ENCODE measurements at regions not wholly inside any gene's neighbourhood (a gene's known extent, or its start where the extent isn't known, plus 50 kb on each side); places are given as distances from the start of the nearest gene placed in this dataset.
A peak's percentile ranks its signal among the peaks of the same experiment; 100 is the strongest.

DNA sequence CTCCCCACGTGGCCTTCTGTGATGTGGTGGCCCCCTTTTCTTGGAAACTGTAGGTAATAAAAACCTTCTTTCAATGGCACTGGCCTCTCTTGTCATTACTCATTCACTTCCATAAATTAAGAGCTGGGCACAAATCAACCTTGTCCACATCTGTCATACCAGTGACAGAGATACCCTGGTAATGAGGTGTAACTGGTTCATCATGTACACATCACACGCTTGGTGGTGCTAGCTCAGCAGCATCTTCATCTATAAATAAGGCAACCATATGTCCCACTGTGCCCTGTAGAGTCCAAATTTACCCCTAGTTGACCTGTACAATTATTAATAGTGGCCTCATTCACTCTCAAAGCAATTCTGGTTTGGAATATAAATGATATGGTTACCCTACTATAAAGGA lies 245.6 kb downstream of the HIVEP2 start:
- no peaks in the 10 kb centered on the region for H3K9me3 Mint-ChIP-seq (ENCODE audit: unreplicated experiment)
- H3K27ac Mint-ChIP-seq (ENCODE audit: unreplicated experiment): no peak overlapping the region

DNA sequence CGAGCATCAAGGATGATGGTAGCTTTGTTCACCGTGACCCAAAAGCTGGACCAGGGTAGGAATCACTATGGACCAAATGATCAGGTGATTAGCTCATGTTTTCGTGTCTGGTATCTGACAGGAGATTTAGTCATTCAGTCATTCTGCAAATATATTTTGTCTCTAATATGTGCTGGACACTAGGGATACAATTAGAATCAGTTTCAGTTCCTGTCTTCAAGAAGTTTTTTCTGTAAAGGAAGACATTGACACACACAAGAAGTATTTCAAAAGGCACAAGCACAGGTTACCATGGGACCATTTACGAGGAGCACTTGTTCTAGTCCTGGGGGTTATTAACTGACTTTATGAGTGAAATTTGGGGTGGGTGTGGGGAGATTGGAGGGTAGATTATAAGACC lies 244.9 kb downstream of the HIVEP2 start:
- no peak overlapping the region for H3K27ac Mint-ChIP-seq (ENCODE audit: unreplicated experiment)

More for the DNA sequence above, 245.6 kb downstream of the HIVEP2 start:
- H3K4me1 Mint-ChIP-seq (ENCODE audit: unreplicated experiment): peaks cover 48% of the 10 kb centered on the region
- no peak for DNase-seq (ENCODE audit: low spot score)
- TF ChIP-seq CTCF (IDR thresholded peaks at IDR 0.05; ENCODE audit: unreplicated experiment): no peak
- H3K4me3 Mint-ChIP-seq (ENCODE audit: unreplicated experiment): peak overlapping the region; percentile 0
- no peaks in the 10 kb centered on the region for H3K36me3 Mint-ChIP-seq (ENCODE audit: low read depth, unreplicated experiment)
- peaks cover 4% of the 10 kb centered on the region for H3K27me3 Mint-ChIP-seq (ENCODE audit: unreplicated experiment)

DNA sequence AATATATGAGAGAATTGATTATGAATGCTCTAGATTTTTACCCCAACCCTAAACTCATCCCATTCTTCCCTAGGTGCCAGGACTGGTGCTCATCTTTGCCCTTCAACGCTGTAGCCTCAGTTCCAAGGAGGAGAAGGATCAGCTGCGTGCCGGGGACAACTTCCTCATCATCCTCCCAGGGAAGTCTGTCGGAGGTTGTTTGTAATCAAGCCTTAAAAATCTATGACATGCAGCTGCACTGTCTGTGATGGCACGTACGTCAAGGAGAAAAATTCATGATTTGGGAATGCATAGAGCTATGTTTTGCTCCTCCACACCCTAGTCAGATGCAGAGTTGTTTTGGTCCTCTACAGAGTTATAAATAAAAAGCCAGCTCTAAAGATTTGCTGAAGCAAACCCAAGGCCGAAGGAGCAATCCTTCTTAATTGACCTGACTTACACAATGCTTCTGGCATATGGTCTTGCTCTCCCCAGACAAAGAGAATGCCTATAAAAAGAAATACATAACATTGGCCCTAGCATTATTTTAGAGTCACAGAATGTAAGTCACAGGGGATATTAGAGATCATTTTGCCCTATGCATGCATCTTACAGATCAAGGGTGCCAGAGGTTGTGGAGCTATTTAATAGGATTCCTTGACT lies 244.2 kb downstream of the HIVEP2 start:
- H3K36me3 Mint-ChIP-seq (ENCODE audit: low read depth, unreplicated experiment): no peaks in the 10 kb centered on the region
- no peaks in the 10 kb centered on the region for H3K9me3 Mint-ChIP-seq (ENCODE audit: unreplicated experiment)
- no peak overlapping the region for H3K27ac Mint-ChIP-seq (ENCODE audit: unreplicated experiment)
- peaks cover 45% of the 10 kb centered on the region for H3K4me1 Mint-ChIP-seq (ENCODE audit: unreplicated experiment)
- H3K27me3 Mint-ChIP-seq (ENCODE audit: unreplicated experiment): peaks cover 4% of the 10 kb centered on the region
- no peak for TF ChIP-seq CTCF (IDR thresholded peaks at IDR 0.05; ENCODE audit: unreplicated experiment)
- no peak for DNase-seq (ENCODE audit: low spot score)
- H3K4me3 Mint-ChIP-seq (ENCODE audit: unreplicated experiment): no peak overlapping the region

More for the DNA sequence above, 244.9 kb downstream of the HIVEP2 start:
- Mint-ChIP-seq H3K4me1 (ENCODE audit: unreplicated experiment) (peaks cover 48% of the 10 kb centered on the region), H3K9me3 (ENCODE audit: unreplicated experiment) (no peaks in the 10 kb centered on the region), H3K27me3 (ENCODE audit: unreplicated experiment) (peaks cover 4% of the 10 kb centered on the region), H3K36me3 (ENCODE audit: low read depth, unreplicated experiment) (no peaks in the 10 kb centered on the region), H3K4me3 (ENCODE audit: unreplicated experiment) (no peak overlapping the region)
- no peak for TF ChIP-seq CTCF (IDR thresholded peaks at IDR 0.05; ENCODE audit: unreplicated experiment)
- no peak for DNase-seq (ENCODE audit: low spot score)

All from endothelial cell (in vitro differentiated cells).